K562 (cell line): ENCODE measurements at regions not wholly inside any gene's neighbourhood (a gene's known extent, or its start where the extent isn't known, plus 50 kb on each side); places are given as distances from the start of the nearest gene placed in this dataset.

Experiments used
- ATAC-seq: fragments of 200-7000 bp; cut with Tn5 transposase; 3 replicates; pipeline ENCODE4 v1.9.1; 2020; ENCODE audit warnings: moderate library complexity
- BruUV-seq: library from RNA; stranded (reverse); fragments of 400-500 nt; replicated peaks from 2 replicates; lab custom pipeline; 2021; lab: Mats Ljungman, UMichigan
- CTCF ChIA-PET: fragments of 300-600 bp; formaldehyde crosslinking; extraction: SDS; loops from one replicate; lab custom pipeline; 2021; ENCODE audit warnings: low intra/inter-chr PET ratio; lab: Yijun Ruan, JAX
- POLR2A ChIA-PET: fragments of 300-600, 350-650 bp; sonication (Branson Sonifier 250); formaldehyde crosslinking; extraction: SDS; loops from one replicate; lab custom pipeline; 2021; ENCODE audit warnings: antibody characterized with exemption, inconsistent platforms; lab: Yijun Ruan, JAX
- DNase-seq, 4 experiments: peaks; one replicate each; pipeline versions ENCODE4 v3.0.0 to v3.0.0-alpha.2; 2011 to 2018; ENCODE audit warnings: low spot score in 3 of 4, mixed read lengths in 3 of 4; ENCODE audit errors: extremely low read depth in 1 of 4
- FAIRE-seq: peaks from 2 replicates; lab custom pipeline; 2011; peaks lifted over from hg19 to GRCh38; lab: Jason Lieb, UNC
- H2AFZ ChIP-seq: 2 replicates; pipeline ENCODE4 v1.6.0; 2011; ENCODE audit warnings: low read depth, low read length, control low read depth, inconsistent platforms
- H3K27ac ChIP-seq: fragments of 200-600 bp; 3 replicates; pipeline ENCODE4 v1.8.0; 2011; ENCODE audit warnings: low read depth, mild to moderate bottlenecking, control low read depth, inconsistent platforms, low read length, moderate library complexity, mixed read lengths; ENCODE audit errors: extremely low read depth
- H3K27me3 ChIP-seq, 2 experiments: fragments of 300-600 bp in 1 of 2; 2 replicates in 1 of 2; 3 replicates in 1 of 2; pipeline versions ENCODE4 v1.6.0 to v1.8.0; 2011; ENCODE audit warnings: inconsistent platforms in 2 of 2, low read length in 2 of 2, mild to moderate bottlenecking in 1 of 2, mixed read lengths in 1 of 2, moderate library complexity in 1 of 2; ENCODE audit not compliant: control insufficient read depth in 2 of 2, insufficient read depth in 2 of 2
- H3K36me3 ChIP-seq: fragments of 300-600 bp; 3 replicates; pipeline ENCODE4 v1.8.0; 2011; ENCODE audit warnings: mild to moderate bottlenecking, low read length, inconsistent platforms; ENCODE audit not compliant: control insufficient read depth, insufficient read depth
- H3K4me1 ChIP-seq, 2 experiments: fragments of 200-600 bp in 1 of 2; replicated peaks in 1 of 2; 2 replicates in 1 of 2; 3 replicates in 1 of 2; pipeline versions ENCODE4 v1.5.1 to v1.8.0; 2011; ENCODE audit warnings: inconsistent platforms in 2 of 2, low read length in 2 of 2, mild to moderate bottlenecking in 1 of 2, mixed read lengths in 1 of 2, moderate library complexity in 1 of 2; ENCODE audit not compliant: control insufficient read depth in 2 of 2, insufficient read depth in 2 of 2
- H3K4me2 ChIP-seq: 2 replicates; pipeline ENCODE4 v1.6.1; 2011; ENCODE audit warnings: low read length, control low read depth, inconsistent platforms, mixed read lengths; ENCODE audit not compliant: insufficient read depth
- H3K4me3 ChIP-seq: fragments of 200-600 bp; sonication (generic), shearing (Covaris generic); 2 replicates; pipeline ENCODE4 v1.5.1; 2016; ENCODE audit warnings: control low read depth, inconsistent platforms
- H3K79me2 ChIP-seq: fragments of 200-600 bp; 3 replicates; pipeline ENCODE4 v1.8.0; 2011; ENCODE audit warnings: low read length, inconsistent platforms; ENCODE audit not compliant: control insufficient read depth, insufficient read depth
- H3K9ac ChIP-seq, 2 experiments: 2 replicates each; pipeline versions ENCODE4 v1.6.0 to v1.6.1; 2011; ENCODE audit warnings: low read depth in 2 of 2, low read length in 2 of 2, control low read depth in 1 of 2, inconsistent platforms in 1 of 2, mild to moderate bottlenecking in 1 of 2, mixed read lengths in 1 of 2; ENCODE audit not compliant: insufficient read depth in 1 of 2
- H3K9me1 ChIP-seq: one replicate; pipeline ENCODE4 v1.6.0; 2011; ENCODE audit warnings: inconsistent platforms, mild to moderate bottlenecking, low read length, moderate library complexity; ENCODE audit not compliant: control insufficient read depth, insufficient read depth
- H3K9me3 ChIP-seq: replicated peaks from 2 replicates; pipeline ENCODE4 v1.5.1; 2011; ENCODE audit warnings: low read depth, low read length, inconsistent platforms; ENCODE audit not compliant: control insufficient read depth, insufficient read depth
- H4K20me1 ChIP-seq: replicated peaks from 2 replicates; pipeline ENCODE4 v1.6.1; 2011; ENCODE audit warnings: low read length, inconsistent platforms, mixed read lengths; ENCODE audit not compliant: control insufficient read depth, insufficient read depth
- ARID4B ChIP-seq: sonication (generic); formaldehyde crosslinking; IDR thresholded peaks from 2 replicates; pipeline ENCODE4 v1.8.0; 2022; ENCODE audit warnings: mild to moderate bottlenecking, missing genetic modification reagents
- BCOR ChIP-seq: fragments of 450-650 bp; IDR thresholded peaks from 2 replicates; pipeline ENCODE4 v1.6.1; 2016
- CCAR2 ChIP-seq: fragments of 200-400 bp; formaldehyde crosslinking; IDR thresholded peaks from 2 replicates; pipeline ENCODE4 v1.6.1; 2017; ENCODE audit warnings: mild to moderate bottlenecking, low read depth, low read length
- CEBPG ChIP-seq, 3 experiments: fragments of 200-800 bp in 1 of 3; sonication (Bioruptor generic) in 1 of 3; sonication (generic) in 1 of 3; formaldehyde crosslinking in 1 of 3; IDR thresholded peaks in 2 of 3; conservative IDR thresholded peaks in 1 of 3; 2 replicates each; pipeline versions ENCODE4 v1.6.1 to v1.8.0; 2016 to 2022; ENCODE audit warnings: missing compliant biosample characterization in 2 of 3, missing genetic modification characterization in 2 of 3, mild to moderate bottlenecking in 1 of 3, missing genetic modification reagents in 1 of 3
- FOXA1 ChIP-seq: fragments of 450-650 bp; IDR thresholded peaks from 2 replicates; pipeline ENCODE4 v1.6.1; 2016; ENCODE audit warnings: mild to moderate bottlenecking, borderline replicate concordance
- HDAC2 ChIP-seq: fragments of 450-650 bp; IDR thresholded peaks from 2 replicates; pipeline ENCODE4 v1.6.1; 2016; ENCODE audit warnings: mild to moderate bottlenecking
- KDM5B ChIP-seq: fragments of 200-600 bp; sonication (generic); IDR thresholded peaks from 2 replicates; pipeline ENCODE4 v1.6.1; 2012; ENCODE audit warnings: low read depth, mild to moderate bottlenecking, moderate library complexity, low read length, control low read depth, inconsistent platforms; ENCODE audit not compliant: insufficient replicate concordance
- SMARCC2 ChIP-seq: fragments of 450-650 bp; IDR thresholded peaks from 2 replicates; pipeline ENCODE4 v1.6.1; 2017; ENCODE audit warnings: antibody characterized with exemption, moderate library complexity, mild to moderate bottlenecking, low read depth
- TBP ChIP-seq: optimal IDR thresholded peaks from 2 replicates; pipeline ENCODE3; 2011; ENCODE audit warnings: low read depth, low read length, improper control_type of control experiment
- ZNF518B ChIP-seq: fragments of 250-450 bp; sonication (Bioruptor Pico); IDR thresholded peaks from 2 replicates; pipeline ENCODE4 v1.5.0; 2021; ENCODE audit warnings: mild to moderate bottlenecking, moderate library complexity
- WGBS: fragments of 100-300 bp; shearing (Covaris generic); methylation state at CpG from one replicate; pipeline ENCODE4 v1.1.6; 2016; ENCODE audit warnings: low coverage, mixed read lengths; ENCODE audit not compliant: insufficient coverage; ENCODE audit errors: missing lambda C conversion rate; 5-methylcytosine and 5-hydroxymethylcytosine counted together
- in situ Hi-C: fragments of 300-500 bp; cut with MboI; formaldehyde crosslinking; loops from 4 replicates; pipeline ENCODE4 v1.15.0; 2018; ENCODE audit warnings: inconsistent platforms, mixed read lengths
- intact Hi-C: fragments of 100-400 bp; cut with micrococcal nuclease; formaldehyde crosslinking; loops from 2 replicates; pipeline ENCODE4 v1.14.2; 2022

GRCh38 chr1:61569303-61569621 lies 155.7 kb downstream of the TM2D1 start:
- no TSS peak for BruUV-seq
- Histone ChIP-seq H2AFZ (no peak overlapping the region), H3K27me3 (no peaks in the 10 kb centered on the region; a peak in 1 of 5 replicates)
- TF ChIP-seq FOXA1, result no peak
- no peak for TF ChIP-seq ARID4B
- TF ChIP-seq CCAR2, result no peak
- no peak for TF ChIP-seq SMARCC2
- TF ChIP-seq HDAC2, result no peak
- TF ChIP-seq ZNF518B (CRISPR knock-in tag), result no peak
- TF ChIP-seq KDM5B, result no peak
- TF ChIP-seq TBP, result no peak
- TF ChIP-seq BCOR, result no peak
- no peak for TF ChIP-seq CEBPG (CRISPR knock-in tag; IDR thresholded peaks at IDR 0.05)
- no peak for TF ChIP-seq CEBPG (tag; conservative IDR thresholded peaks at IDR 0.05 in 1 of 2, IDR thresholded peaks at IDR 0.05 in 1 of 2)
- TF ChIP-seq, all 486 proteins: peak for 0
- no peak overlapping the region for H3K4me3 ChIP-seq
- DNase-seq, result no peak
- ChIA-PET CTCF (no interaction called here), POLR2A (no interaction called here)
- H4K20me1 ChIP-seq, result no peaks in the 10 kb centered on the region
- no peaks in the 10 kb centered on the region for H3K36me3 ChIP-seq
- no peaks in the 10 kb centered on the region; the same call in 1 of the 2 replicates for H3K9me3 ChIP-seq
- in situ Hi-C loops, result no loop called here
- H3K79me2 ChIP-seq, result no peaks in the 10 kb centered on the region
- no peak overlapping the region for H3K9ac ChIP-seq
- intact Hi-C loops, result no loop called here
- 4% methylated on average over 2 of the region's 2 CpGs for WGBS
- H3K9me1 ChIP-seq, result no peaks in the 10 kb centered on the region
- no peaks in the 10 kb centered on the region for H3K4me1 ChIP-seq
- ATAC-seq, result no peak
- H3K27ac ChIP-seq, result no peak overlapping the region
- H3K4me2 ChIP-seq, result no peak overlapping the region
- no peak for FAIRE-seq
